ENCODE measurements at regions not wholly inside any gene's neighbourhood (a gene's known extent, or its start where the extent isn't known, plus 50 kb on each side); places are given as distances from the start of the nearest gene placed in this dataset.

DNA sequence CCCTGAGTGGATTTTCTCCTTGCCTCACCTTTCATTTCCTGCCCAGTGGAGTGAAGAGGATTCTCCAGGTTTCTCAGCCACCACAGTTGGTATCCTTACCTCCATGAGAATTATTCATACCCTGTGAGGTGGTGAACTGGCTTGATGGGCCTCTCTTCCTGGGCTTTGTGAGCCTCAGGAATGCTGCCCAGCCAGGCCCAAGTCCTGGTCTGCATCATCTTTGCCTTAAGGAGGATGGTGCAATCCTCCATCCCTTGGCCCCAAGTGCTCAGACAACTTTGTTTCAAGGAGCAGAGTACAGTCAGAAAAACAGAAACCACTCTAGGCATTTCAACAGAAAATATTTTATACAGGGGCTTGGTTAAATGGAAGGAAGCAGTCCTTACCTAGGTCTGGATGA, 114.2 kb upstream of the CADM1 start:
- DNase-seq = no peak
- TF ChIP-seq POLR2AphosphoS5 (IDR thresholded peaks at IDR 0.05) = no peak
- TF ChIP-seq POLR2A (IDR thresholded peaks at IDR 0.05) = no peak
- TF ChIP-seq, protein P1, sequence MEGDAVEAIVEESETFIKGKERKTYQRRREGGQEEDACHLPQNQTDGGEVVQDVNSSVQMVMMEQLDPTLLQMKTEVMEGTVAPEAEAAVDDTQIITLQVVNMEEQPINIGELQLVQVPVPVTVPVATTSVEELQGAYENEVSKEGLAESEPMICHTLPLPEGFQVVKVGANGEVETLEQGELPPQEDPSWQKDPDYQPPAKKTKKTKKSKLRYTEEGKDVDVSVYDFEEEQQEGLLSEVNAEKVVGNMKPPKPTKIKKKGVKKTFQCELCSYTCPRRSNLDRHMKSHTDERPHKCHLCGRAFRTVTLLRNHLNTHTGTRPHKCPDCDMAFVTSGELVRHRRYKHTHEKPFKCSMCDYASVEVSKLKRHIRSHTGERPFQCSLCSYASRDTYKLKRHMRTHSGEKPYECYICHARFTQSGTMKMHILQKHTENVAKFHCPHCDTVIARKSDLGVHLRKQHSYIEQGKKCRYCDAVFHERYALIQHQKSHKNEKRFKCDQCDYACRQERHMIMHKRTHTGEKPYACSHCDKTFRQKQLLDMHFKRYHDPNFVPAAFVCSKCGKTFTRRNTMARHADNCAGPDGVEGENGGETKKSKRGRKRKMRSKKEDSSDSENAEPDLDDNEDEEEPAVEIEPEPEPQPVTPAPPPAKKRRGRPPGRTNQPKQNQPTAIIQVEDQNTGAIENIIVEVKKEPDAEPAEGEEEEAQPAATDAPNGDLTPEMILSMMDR (IDR thresholded peaks at IDR 0.05) = no peak
- TF ChIP-seq EP300 (IDR thresholded peaks at IDR 0.05) = no peak
- H3K4me3 ChIP-seq = no peak overlapping the region
- intact Hi-C loops (cut with DNase I) = no loop called here
- peaks cover 0 to 22% (median 14%) of the 10 kb centered on the region in 4 donors for H3K4me1 ChIP-seq
- no peaks in the 10 kb centered on the region for H3K9me3 ChIP-seq
- H3K27me3 ChIP-seq = no peaks in the 10 kb centered on the region
- H3K27ac ChIP-seq = no peak overlapping the region
- H3K36me3 ChIP-seq = no peaks in the 10 kb centered on the region

DNA sequence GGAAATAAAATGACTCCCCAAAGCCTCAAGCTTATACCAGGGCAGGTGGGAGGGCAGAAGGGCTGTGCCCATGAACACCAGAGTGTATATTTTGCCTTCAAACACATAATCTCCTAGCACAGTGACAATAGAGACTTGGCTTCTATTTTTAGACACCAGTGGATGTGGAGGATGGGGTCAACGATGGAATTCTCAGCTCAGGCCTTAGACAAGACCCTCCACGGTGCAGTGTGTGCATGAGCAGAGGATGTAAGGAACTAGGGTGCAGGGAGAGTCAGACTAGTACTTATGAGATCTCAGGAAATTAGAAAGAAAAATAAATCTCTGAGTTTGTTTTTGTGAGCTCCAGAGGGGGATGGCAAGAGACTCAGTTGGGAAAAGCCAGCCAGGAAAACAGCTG, 113.6 kb upstream of the CADM1 start:
- 49% methylated on average over 2 of the region's 2 CpGs for WGBS, 2 donors
- no peaks in the 10 kb centered on the region for H3K27me3 ChIP-seq

DNA sequence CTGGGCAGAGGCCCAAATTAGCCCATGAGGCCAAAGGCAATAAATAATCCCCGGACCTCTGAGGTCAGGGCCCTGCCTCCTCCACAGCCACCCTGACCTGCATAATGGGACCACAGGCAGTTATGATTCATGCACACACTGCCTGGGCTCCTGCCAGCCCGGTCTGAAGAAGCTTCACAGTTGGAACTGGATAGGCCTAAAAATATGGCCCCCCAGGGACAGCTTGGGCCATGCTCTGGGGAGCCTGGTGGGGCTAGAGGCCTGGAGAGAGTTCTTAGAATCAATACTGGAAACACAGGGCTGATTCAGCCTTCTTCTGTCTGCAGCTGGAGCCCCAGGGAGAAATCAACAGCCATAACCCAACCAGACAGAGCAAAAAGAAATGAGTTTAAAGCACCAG, 112.8 kb upstream of the CADM1 start:
- intact Hi-C loops (cut with DNase I) = no loop called here
- H3K9me3 ChIP-seq = no peaks in the 10 kb centered on the region
- DNase-seq = no peak
- H3K4me1 ChIP-seq = peaks cover 0 to 21% (median 0%) of the 10 kb centered on the region in 4 donors
- no peak overlapping the region for H3K27ac ChIP-seq
- WGBS, 2 donors = 26 to 33% methylated on average over 2 of the region's 2 CpGs
- TF ChIP-seq POLR2A (IDR thresholded peaks at IDR 0.05) = no peak
- no peak for TF ChIP-seq EP300 (IDR thresholded peaks at IDR 0.05)
- TF ChIP-seq, protein P1 (IDR thresholded peaks at IDR 0.05) = no peak
- no peak for TF ChIP-seq POLR2AphosphoS5 (IDR thresholded peaks at IDR 0.05)
- H3K4me3 ChIP-seq = no peak overlapping the region
- no peaks in the 10 kb centered on the region for H3K27me3 ChIP-seq
- H3K36me3 ChIP-seq = no peaks in the 10 kb centered on the region

More for the DNA sequence above, 113.6 kb upstream of the CADM1 start:
- no peaks in the 10 kb centered on the region for H3K9me3 ChIP-seq
- intact Hi-C loops (cut with DNase I) = no loop called here
- no peak for DNase-seq
- H3K4me3 ChIP-seq = no peak overlapping the region
- H3K36me3 ChIP-seq = no peaks in the 10 kb centered on the region
- TF ChIP-seq, protein P1 (IDR thresholded peaks at IDR 0.05) = no peak
- no peak for TF ChIP-seq POLR2A (IDR thresholded peaks at IDR 0.05)
- TF ChIP-seq POLR2AphosphoS5 (IDR thresholded peaks at IDR 0.05) = no peak
- no peak for TF ChIP-seq EP300 (IDR thresholded peaks at IDR 0.05)
- H3K27ac ChIP-seq = no peak overlapping the region
- H3K4me1 ChIP-seq = peaks cover 0 to 21% (median 7%) of the 10 kb centered on the region in 4 donors

DNA sequence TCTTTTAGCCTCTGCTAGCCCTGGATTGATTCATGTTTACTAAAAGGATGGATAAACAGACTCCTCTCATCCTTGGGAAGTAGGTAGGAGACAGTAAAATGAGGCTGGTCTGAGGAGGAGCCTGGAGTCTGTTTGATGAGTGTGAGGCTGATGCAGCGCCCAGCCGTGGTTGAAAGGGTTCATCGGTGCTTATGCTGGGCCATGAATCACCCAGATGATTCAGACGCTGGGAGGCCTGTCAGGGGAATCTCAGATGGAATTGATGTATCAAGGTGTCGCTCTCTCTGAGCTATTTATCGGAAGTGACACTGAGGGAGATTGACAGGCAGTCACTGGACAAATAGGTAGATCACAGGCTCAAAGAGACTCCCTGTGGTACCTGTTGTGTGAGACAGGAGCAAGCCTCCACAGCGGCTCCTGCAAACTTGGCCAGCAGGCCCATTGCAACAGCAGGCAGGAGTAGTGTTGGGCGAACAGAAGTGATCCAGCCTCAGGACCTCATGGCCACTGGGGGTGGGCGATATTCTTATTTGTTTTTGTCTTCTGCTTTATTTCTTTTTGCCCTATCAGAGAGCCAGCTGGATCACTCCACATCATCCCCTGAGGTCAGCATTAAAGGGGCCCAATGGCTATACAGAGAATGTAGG, 109.9 kb upstream of the CADM1 start:
- Histone ChIP-seq H3K9me3 (no peaks in the 10 kb centered on the region), H3K4me1 (peaks cover 0 to 20% (median 0%) of the 10 kb centered on the region in 4 donors), H3K36me3 (no peaks in the 10 kb centered on the region), H3K27me3 (no peaks in the 10 kb centered on the region), H3K4me3 (no peak overlapping the region), H3K27ac (no peak overlapping the region)
- intact Hi-C loops (cut with DNase I) = no loop called here
- WGBS, 2 donors = 79 to 85% methylated on average over 9 of the region's 9 CpGs
- no peak for DNase-seq
- no peak for TF ChIP-seq EP300 (IDR thresholded peaks at IDR 0.05)
- TF ChIP-seq POLR2AphosphoS5 (IDR thresholded peaks at IDR 0.05) = no peak
- TF ChIP-seq, protein P1 (IDR thresholded peaks at IDR 0.05) = no peak
- TF ChIP-seq POLR2A (IDR thresholded peaks at IDR 0.05) = no peak

DNA sequence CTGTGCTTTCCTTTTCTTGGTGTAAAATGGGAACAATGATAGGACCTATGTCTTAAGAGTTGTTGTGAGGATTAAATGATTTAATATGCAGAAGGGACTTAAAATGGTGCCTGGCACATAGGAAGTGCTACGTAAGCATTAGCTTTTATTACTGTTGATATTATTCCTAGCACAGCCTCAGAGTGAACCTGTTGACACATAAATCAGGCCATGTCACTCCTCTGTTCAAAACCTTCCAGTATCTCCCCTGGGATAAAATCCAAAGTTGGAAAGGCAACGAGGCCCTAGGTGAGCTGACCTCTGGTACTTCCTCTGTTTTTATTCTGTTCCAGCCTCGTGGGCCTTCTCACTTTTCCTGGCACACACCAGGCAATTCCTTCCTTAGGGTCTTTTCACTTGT, 108.8 kb upstream of the CADM1 start:
- Histone ChIP-seq H3K9me3 (no peaks in the 10 kb centered on the region), H3K36me3 (no peaks in the 10 kb centered on the region), H3K4me1 (peaks cover 0 to 24% (median 5%) of the 10 kb centered on the region in 4 donors), H3K27me3 (no peaks in the 10 kb centered on the region), H3K4me3 (no peak overlapping the region), H3K27ac (no peak overlapping the region)
- TF ChIP-seq, protein P1 (IDR thresholded peaks at IDR 0.05) = no peak
- no peak for TF ChIP-seq POLR2A (IDR thresholded peaks at IDR 0.05)
- 38 to 61% methylated on average over 3 of the region's 3 CpGs for WGBS, 2 donors
- intact Hi-C loops (cut with DNase I) = no loop called here
- DNase-seq = no peak
